IMR-90 (cell line): ENCODE measurements at regions not wholly inside any gene's neighbourhood (a gene's known extent, or its start where the extent isn't known, plus 50 kb on each side); places are given as distances from the start of the nearest gene placed in this dataset.

Experiments used
- ATAC-seq: fragments of 200-7000 bp; cut with Tn5 transposase; 2 replicates; pipeline ENCODE4 v1.9.1; 2020; ENCODE audit warnings: low read depth, mild to moderate bottlenecking, moderate library complexity
- BruUV-seq: library from RNA; stranded (reverse); fragments of 400-500 nt; replicated peaks from 2 replicates; lab custom pipeline; 2021; lab: Mats Ljungman, UMichigan
- CTCF ChIA-PET: fragments of 300-600 bp; formaldehyde crosslinking; extraction: SDS; loops from one replicate; lab custom pipeline; 2021; ENCODE audit warnings: antibody characterized with exemption; lab: Yijun Ruan, JAX
- POLR2A ChIA-PET: fragments of 300-600 bp; sonication (Branson Sonifier 250); formaldehyde crosslinking; loops from one replicate; lab custom pipeline; 2022; ENCODE audit warnings: antibody characterized with exemption; ENCODE audit not compliant: unreplicated experiment; lab: Charles Lee
- DNase-seq: peaks from one replicate; pipeline ENCODE4 v3.0.0; 2013
- H2AFZ ChIP-seq: replicated peaks from 2 replicates; pipeline ENCODE3; 2013; ENCODE audit warnings: low read length, mild to moderate bottlenecking; ENCODE audit not compliant: poor library complexity
- H2AK5ac ChIP-seq: 2 replicates; pipeline ENCODE4 v1.6.1; 2013; ENCODE audit warnings: low read depth, low read length, inconsistent platforms
- H2AK9ac ChIP-seq: replicated peaks from 2 replicates; pipeline ENCODE3; 2013; ENCODE audit warnings: mild to moderate bottlenecking, low read depth, low read length, moderate library complexity; ENCODE audit not compliant: poor library complexity
- H2BK120ac ChIP-seq: 2 replicates; pipeline ENCODE4 v1.6.1; 2013; ENCODE audit warnings: low read depth, low read length, inconsistent platforms
- H2BK15ac ChIP-seq: 3 replicates; pipeline ENCODE4 v1.6.1; 2013; ENCODE audit warnings: low read depth, low read length, inconsistent platforms
- H2BK20ac ChIP-seq: 2 replicates; pipeline ENCODE4 v1.6.1; 2013; ENCODE audit warnings: low read depth, mild to moderate bottlenecking, inconsistent platforms, low read length, moderate library complexity
- H2BK5ac ChIP-seq: 2 replicates; pipeline ENCODE4 v1.6.1; 2013; ENCODE audit warnings: mild to moderate bottlenecking, low read depth, low read length, inconsistent platforms; ENCODE audit not compliant: poor library complexity, severe bottlenecking
- H3K14ac ChIP-seq: replicated peaks from 2 replicates; pipeline ENCODE4 v1.6.1; 2013; ENCODE audit warnings: low read depth, low read length, inconsistent platforms
- H3K18ac ChIP-seq: 2 replicates; pipeline ENCODE4 v1.6.1; 2013; ENCODE audit warnings: low read depth, low read length, control low read depth
- H3K23ac ChIP-seq: 2 replicates; pipeline ENCODE4 v1.6.1; 2013; ENCODE audit warnings: low read depth, low read length, inconsistent platforms
- H3K27ac ChIP-seq: 2 replicates; pipeline ENCODE4 v1.5.1; 2013; ENCODE audit warnings: mild to moderate bottlenecking, control low read depth, low read length; ENCODE audit not compliant: insufficient read depth
- H3K27me3 ChIP-seq: 2 replicates; pipeline ENCODE4 v1.6.1; 2013; ENCODE audit warnings: low read length; ENCODE audit not compliant: control insufficient read depth, insufficient read depth
- H3K36me3 ChIP-seq: 2 replicates; pipeline ENCODE4 v1.6.1; 2013; ENCODE audit warnings: low read length, mixed read lengths; ENCODE audit not compliant: control insufficient read depth, insufficient read depth
- H3K4ac ChIP-seq: 2 replicates; pipeline ENCODE4 v1.6.1; 2013; ENCODE audit warnings: low read depth, low read length, inconsistent platforms
- H3K4me1 ChIP-seq: 2 replicates; pipeline ENCODE4 v1.6.1; 2013; ENCODE audit warnings: low read length, mixed read lengths; ENCODE audit not compliant: control insufficient read depth, insufficient read depth
- H3K4me2 ChIP-seq: 2 replicates; pipeline ENCODE4 v1.6.1; 2013; ENCODE audit warnings: low read depth, mild to moderate bottlenecking, control low read depth, low read length, moderate library complexity
- H3K4me3 ChIP-seq: 2 replicates; pipeline ENCODE4 v1.5.1; 2013; ENCODE audit warnings: low read depth, mild to moderate bottlenecking, control low read depth, low read length, moderate library complexity; ENCODE audit not compliant: insufficient read depth
- H3K56ac ChIP-seq: 2 replicates; pipeline ENCODE4 v1.6.1; 2013; ENCODE audit warnings: low read length, inconsistent platforms; ENCODE audit not compliant: insufficient read depth; ENCODE audit errors: extremely low read depth
- H3K79me1 ChIP-seq, 2 experiments: 2 replicates each; pipeline ENCODE4 v1.6.1; 2013; ENCODE audit warnings: low read length in 2 of 2, inconsistent platforms in 1 of 2, low read depth in 1 of 2
- H3K9ac ChIP-seq: 2 replicates; pipeline ENCODE4 v1.6.1; 2013; ENCODE audit warnings: low read depth, low read length, control low read depth
- H3K9me1 ChIP-seq: 2 replicates; pipeline ENCODE4 v1.6.1; 2013; ENCODE audit warnings: low read length, inconsistent platforms; ENCODE audit not compliant: insufficient read depth
- H3K9me3 ChIP-seq: 2 replicates; pipeline ENCODE4 v1.6.1; 2013; ENCODE audit warnings: low read length; ENCODE audit not compliant: control insufficient read depth, insufficient read depth
- H4K20me1 ChIP-seq: 2 replicates; pipeline ENCODE4 v1.6.1; 2013; ENCODE audit warnings: low read length, inconsistent platforms; ENCODE audit not compliant: insufficient read depth
- H4K5ac ChIP-seq: 2 replicates; pipeline ENCODE4 v1.6.1; 2013; ENCODE audit warnings: mild to moderate bottlenecking, low read depth, low read length, control low read depth
- H4K8ac ChIP-seq, 2 experiments: 2 replicates each; pipeline ENCODE4 v1.6.1; 2013; ENCODE audit warnings: low read depth in 2 of 2, low read length in 2 of 2, control low read depth in 1 of 2, inconsistent platforms in 1 of 2
- H4K91ac ChIP-seq: 2 replicates; pipeline ENCODE4 v1.6.1; 2013; ENCODE audit warnings: low read depth, low read length, inconsistent platforms; ENCODE audit not compliant: insufficient read depth
- FOS ChIP-seq: fragments of 150-350 bp; IDR thresholded peaks from 2 replicates; pipeline ENCODE4 v1.6.1; 2016; ENCODE audit warnings: low read depth, low read length
- NFE2L2 ChIP-seq: fragments of 150-350 bp; IDR thresholded peaks from 2 replicates; pipeline ENCODE4 v1.6.1; 2016; ENCODE audit warnings: low read depth, mild to moderate bottlenecking, low read length
- RFX5 ChIP-seq: IDR thresholded peaks from 2 replicates; pipeline ENCODE4 v1.8.0; 2012; ENCODE audit warnings: low read depth, mild to moderate bottlenecking, low read length, moderate library complexity
- WGBS, 2 experiments: methylation state at CpG; one replicate each; pipeline versions ENCODE4 v1.1.5 to v1.1.7; 2013; ENCODE audit warnings: missing lambda C conversion rate in 2 of 2; ENCODE audit not compliant: insufficient read length in 1 of 2; ENCODE audit errors: extremely low coverage in 2 of 2; 5-methylcytosine and 5-hydroxymethylcytosine counted together
- dilution Hi-C: fragments of 300-500 bp; cut with HindIII; formaldehyde crosslinking; loops from one replicate; pipeline ENCODE4 v1.14.3; 2018; ENCODE audit warnings: low sequenced_read_pairs; ENCODE audit not compliant: unreplicated experiment
- in situ Hi-C: fragments of 300-500 bp; cut with MboI; formaldehyde crosslinking; loops from 3 replicates; pipeline ENCODE4 v1.14.3; 2019; ENCODE audit warnings: low sequenced_read_pairs, inconsistent platforms, mixed read lengths
- intact Hi-C: fragments of 100-400 bp; cut with micrococcal nuclease; formaldehyde crosslinking; loops from 2 replicates; pipeline ENCODE4 v1.10.0; 2022
- TF ChIP-seq, protein P1 (sequence below): conservative IDR thresholded peaks from 2 replicates; pipeline ENCODE4 v1.5.1; 2012; ENCODE audit warnings: mild to moderate bottlenecking, low read depth, low read length, improper control_type of control experiment

DNA sequence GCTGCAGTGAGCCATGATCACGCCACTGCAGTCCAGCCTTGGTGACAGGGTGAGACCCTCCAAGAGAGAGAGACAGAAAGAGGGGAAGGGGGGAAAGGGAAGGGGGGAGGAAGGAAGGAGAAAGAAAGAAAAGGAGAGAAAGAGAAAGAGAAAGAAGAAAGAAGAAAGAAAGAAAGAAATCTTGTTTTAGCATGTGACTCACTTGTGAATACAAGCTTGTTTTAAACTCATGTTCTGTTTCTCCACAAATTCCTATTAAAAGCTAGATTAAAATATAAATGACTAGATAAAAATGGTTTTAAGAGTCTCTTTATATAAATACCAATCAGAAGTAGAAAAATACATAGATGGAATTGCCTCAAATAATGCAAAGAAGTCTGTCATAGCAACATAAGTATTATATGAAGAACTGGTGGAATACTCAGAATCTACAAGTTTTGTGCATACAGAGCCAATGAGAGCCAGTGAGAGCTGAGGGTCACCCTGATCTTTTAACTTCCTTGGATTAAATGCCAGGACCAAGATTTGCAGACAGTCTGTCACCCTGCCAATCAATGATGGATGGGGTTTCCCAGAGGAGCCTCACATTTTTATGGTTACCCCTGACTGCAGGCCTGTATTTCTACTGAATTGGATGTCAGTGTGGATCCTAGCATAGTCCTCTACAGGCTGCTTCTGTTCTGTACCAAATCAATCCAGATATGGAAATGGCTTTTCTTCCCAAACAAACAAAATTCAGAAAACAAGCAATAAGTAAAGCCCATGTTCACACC is 50.8 kb upstream of the LY86 start:
- H2BK5ac ChIP-seq: no peak overlapping the region
- H3K14ac ChIP-seq: no peak overlapping the region
- ATAC-seq (no peak), DNase-seq (no peak)
- H2AK5ac ChIP-seq: no peak overlapping the region
- no peak overlapping the region for H2AFZ ChIP-seq
- H4K5ac ChIP-seq: no peak overlapping the region
- H3K9me1 ChIP-seq: no peaks in the 10 kb centered on the region
- peaks cover 7% of the 10 kb centered on the region for H3K9me3 ChIP-seq
- CTCF ChIA-PET: no interaction called here
- no peaks in the 10 kb centered on the region for H3K27me3 ChIP-seq
- no peak overlapping the region for H3K4me3 ChIP-seq
- BruUV-seq: no TSS peak
- intact Hi-C loops (no loop called here), in situ Hi-C loops (loop anchor here (25.0 kb wide), 1 partner anchor 1325 kb away; no protein-coding TSS in a partner anchor), dilution Hi-C loops (no loop called here)
- H3K9ac ChIP-seq: no peak overlapping the region
- no peak overlapping the region for H3K4ac ChIP-seq
- WGBS, 2 experiments: no CpG with 5 or more reads among the region's 1 CpG
- H3K56ac ChIP-seq: no peak overlapping the region
- no peak overlapping the region for H2BK120ac ChIP-seq
- no peaks in the 10 kb centered on the region for H3K36me3 ChIP-seq
- H2BK15ac ChIP-seq: no peak overlapping the region
- no peak overlapping the region for H3K18ac ChIP-seq
- no peaks in the 10 kb centered on the region for H3K79me1 ChIP-seq
- no peak overlapping the region for H3K23ac ChIP-seq
- no peaks in the 10 kb centered on the region for H4K20me1 ChIP-seq
- no peak overlapping the region for H3K27ac ChIP-seq
- H3K4me2 ChIP-seq: no peak overlapping the region
- TF ChIP-seq NFE2L2 (no peak), FOS (no peak), RFX5 (no peak)
- TF ChIP-seq, protein P1, sequence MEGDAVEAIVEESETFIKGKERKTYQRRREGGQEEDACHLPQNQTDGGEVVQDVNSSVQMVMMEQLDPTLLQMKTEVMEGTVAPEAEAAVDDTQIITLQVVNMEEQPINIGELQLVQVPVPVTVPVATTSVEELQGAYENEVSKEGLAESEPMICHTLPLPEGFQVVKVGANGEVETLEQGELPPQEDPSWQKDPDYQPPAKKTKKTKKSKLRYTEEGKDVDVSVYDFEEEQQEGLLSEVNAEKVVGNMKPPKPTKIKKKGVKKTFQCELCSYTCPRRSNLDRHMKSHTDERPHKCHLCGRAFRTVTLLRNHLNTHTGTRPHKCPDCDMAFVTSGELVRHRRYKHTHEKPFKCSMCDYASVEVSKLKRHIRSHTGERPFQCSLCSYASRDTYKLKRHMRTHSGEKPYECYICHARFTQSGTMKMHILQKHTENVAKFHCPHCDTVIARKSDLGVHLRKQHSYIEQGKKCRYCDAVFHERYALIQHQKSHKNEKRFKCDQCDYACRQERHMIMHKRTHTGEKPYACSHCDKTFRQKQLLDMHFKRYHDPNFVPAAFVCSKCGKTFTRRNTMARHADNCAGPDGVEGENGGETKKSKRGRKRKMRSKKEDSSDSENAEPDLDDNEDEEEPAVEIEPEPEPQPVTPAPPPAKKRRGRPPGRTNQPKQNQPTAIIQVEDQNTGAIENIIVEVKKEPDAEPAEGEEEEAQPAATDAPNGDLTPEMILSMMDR: no peak
- no peak overlapping the region for H4K91ac ChIP-seq
- POLR2A ChIA-PET: no interaction called here
- H4K8ac ChIP-seq: no peak overlapping the region
- H3K4me1 ChIP-seq: no peaks in the 10 kb centered on the region
- no peak overlapping the region for H2BK20ac ChIP-seq
- H2AK9ac ChIP-seq: no peak overlapping the region
